Right cardiac atrium (tissue), 5 donors: ENCODE measurements at regions not wholly inside any gene's neighbourhood (a gene's known extent, or its start where the extent isn't known, plus 50 kb on each side); places are given as distances from the start of the nearest gene placed in this dataset.
"Not testable (repeated sequence)": the region's sequence is repeated elsewhere in the genome, so short reads cannot be mapped to it uniquely, and the experiment has no call there.

ENCODE experiments used
- ATAC-seq, 2 donors: fragments of 200-7000 bp; cut with Tn5 transposase; one replicate each; pipeline versions ENCODE4 v1.8.0 to v1.9.1; 2020; ENCODE audit warnings: moderate library complexity in 2 of 2, mild to moderate bottlenecking in 1 of 2
- DNase-seq, 3 donors: peaks; one replicate each; pipeline ENCODE4 v3.0.0-alpha.2; 2020
- H3K27ac ChIP-seq: one replicate; pipeline ENCODE4 v1.5.1; 2013; ENCODE audit warnings: mild to moderate bottlenecking, low read length, control low read depth, moderate library complexity
- H3K27me3 ChIP-seq: one replicate; pipeline ENCODE4 v1.6.1; 2013; ENCODE audit not compliant: control insufficient read depth, insufficient read depth
- H3K4me1 ChIP-seq: one replicate; pipeline ENCODE4 v1.6.1; 2013; ENCODE audit warnings: low read length; ENCODE audit not compliant: control insufficient read depth, insufficient read depth
- H3K4me3 ChIP-seq: one replicate; pipeline ENCODE4 v1.5.1; 2013; ENCODE audit warnings: low read length, control low read depth
- H3K9me3 ChIP-seq: one replicate; pipeline ENCODE4 v1.6.1; 2013; ENCODE audit warnings: low read length; ENCODE audit not compliant: control insufficient read depth
- WGBS: extraction: QIAGEN DNeasy Blood & Tissue Kit; methylation state at CpG from one replicate; pipeline ENCODE4 v1.1.7; 2013; 5-methylcytosine and 5-hydroxymethylcytosine counted together
- intact Hi-C, 4 donors: fragments of 100-400 bp; cut with DNase I; formaldehyde crosslinking; loops; one replicate each; pipeline versions ENCODE4 v1.11.0 to v1.14.0; 2022 to 2023
- donor health status: healthy with polysubstance abuse.
- donor health status: DM: no; HTN: yes; CAD: no.
- donor health status: DM: no; HTN: no; CAD: no.
- donor health status: DM: no; HTN: yes; CAD: no; lungs with severe emphysema.
- donor health status: DM: yes; HTN: yes; CAD: no.

DNA sequence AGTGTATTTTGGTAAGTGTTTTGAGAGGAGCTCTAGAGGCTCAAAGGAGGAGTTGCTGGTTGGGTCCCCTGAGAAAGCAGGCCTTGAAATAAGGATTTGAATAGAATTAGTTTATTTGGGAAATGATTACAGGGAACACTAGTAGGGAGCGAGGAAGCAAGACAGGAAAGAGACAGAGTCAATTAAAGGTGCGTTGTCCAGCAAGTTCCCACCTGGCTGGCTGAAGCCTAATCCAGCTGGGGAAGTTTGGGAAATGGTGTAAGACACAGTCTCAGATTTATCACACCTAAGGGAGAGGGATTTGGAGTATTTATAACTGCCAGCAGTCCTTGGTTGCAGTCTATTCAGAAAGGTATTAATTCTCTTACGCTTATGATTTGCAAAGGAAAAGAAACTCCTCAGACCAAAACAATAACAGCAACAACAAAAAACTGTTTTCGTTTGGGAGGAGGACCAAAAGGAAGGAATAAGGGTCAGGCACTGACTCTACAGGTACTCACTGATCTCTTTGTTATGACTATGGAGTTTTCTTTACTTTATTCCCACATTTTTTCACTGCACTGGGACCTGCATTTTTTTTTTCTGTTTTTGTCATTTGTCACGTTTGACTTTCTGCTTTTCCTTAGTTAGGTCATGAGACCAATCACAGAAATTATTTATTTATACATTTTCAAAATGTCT, 780.8 kb downstream of the TTLL7 start:
- H3K27me3 ChIP-seq, ATAC-seq, H3K4me3 ChIP-seq, H3K9me3 ChIP-seq, DNase-seq, H3K4me1 ChIP-seq, intact Hi-C loops, H3K27ac ChIP-seq: not testable (repeated sequence)
- 73% methylated on average over 5 of the region's 5 CpGs for WGBS

DNA sequence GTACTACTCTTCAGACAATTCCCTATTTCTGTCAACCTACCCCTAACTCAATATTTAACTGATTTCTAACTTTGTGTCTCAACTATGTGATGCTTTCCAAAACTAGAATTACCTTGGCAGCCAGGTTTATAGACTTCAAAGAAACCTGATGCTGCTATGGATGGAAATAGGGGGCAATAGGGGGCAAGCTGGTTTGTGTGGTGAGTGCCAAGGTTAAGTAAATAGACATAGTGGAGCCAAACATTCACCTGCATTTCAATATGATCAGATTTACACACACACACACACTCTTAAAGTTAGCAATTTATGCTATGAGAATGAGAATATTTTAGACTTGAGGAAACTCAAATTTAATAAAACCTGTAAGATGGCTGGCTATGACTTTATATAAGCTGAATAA, 784.6 kb downstream of the TTLL7 start:
- ATAC-seq, intact Hi-C loops, DNase-seq, H3K9me3 ChIP-seq, H3K4me3 ChIP-seq, H3K27me3 ChIP-seq, H3K27ac ChIP-seq, H3K4me1 ChIP-seq: not testable (repeated sequence)

DNA sequence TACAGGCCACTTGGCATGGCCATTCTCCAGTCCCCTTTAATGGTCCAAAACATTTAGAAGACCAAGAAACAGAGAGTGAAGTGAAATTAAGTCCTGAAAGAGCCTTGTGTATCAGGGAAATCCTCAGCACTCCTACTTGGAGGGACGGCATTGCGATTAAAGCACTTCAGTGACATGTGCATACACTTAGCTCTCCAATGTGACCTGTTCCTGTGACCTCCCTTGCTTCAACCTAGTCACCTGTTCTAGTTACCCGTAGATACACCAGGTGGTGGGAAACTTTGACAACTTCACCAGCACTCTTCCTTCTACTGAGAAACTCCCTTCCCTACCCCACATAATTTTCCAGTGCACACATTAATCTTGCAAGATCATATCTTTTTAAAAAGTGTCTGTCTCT, 785.3 kb downstream of the TTLL7 start:
- H3K27me3 ChIP-seq, ATAC-seq, H3K27ac ChIP-seq, H3K9me3 ChIP-seq, DNase-seq, intact Hi-C loops, H3K4me1 ChIP-seq, H3K4me3 ChIP-seq: not testable (repeated sequence)
- WGBS: 85% methylated on average over 3 of the region's 3 CpGs

DNA sequence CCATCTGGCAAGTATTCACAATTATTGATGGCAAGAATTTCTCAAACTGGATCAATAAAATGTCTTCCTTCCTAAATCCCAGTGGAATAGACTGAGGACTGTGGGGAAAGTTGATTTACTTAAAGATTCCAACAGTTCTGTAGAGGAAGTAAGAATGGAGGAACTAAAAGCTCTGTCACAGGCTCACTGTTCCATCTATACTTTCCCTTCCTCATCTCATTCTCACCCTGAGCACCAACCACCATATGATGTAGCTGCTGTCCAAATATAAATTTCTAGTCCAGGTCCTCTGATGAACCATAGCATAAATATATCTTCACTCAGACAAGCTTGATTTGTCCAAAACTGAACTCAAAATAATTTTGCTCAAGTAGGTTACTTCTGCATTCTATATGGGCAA, 786.9 kb downstream of the TTLL7 start:
- intact Hi-C loops, ATAC-seq, H3K9me3 ChIP-seq, H3K4me3 ChIP-seq, H3K27me3 ChIP-seq, H3K4me1 ChIP-seq, DNase-seq, H3K27ac ChIP-seq: not testable (repeated sequence)

DNA sequence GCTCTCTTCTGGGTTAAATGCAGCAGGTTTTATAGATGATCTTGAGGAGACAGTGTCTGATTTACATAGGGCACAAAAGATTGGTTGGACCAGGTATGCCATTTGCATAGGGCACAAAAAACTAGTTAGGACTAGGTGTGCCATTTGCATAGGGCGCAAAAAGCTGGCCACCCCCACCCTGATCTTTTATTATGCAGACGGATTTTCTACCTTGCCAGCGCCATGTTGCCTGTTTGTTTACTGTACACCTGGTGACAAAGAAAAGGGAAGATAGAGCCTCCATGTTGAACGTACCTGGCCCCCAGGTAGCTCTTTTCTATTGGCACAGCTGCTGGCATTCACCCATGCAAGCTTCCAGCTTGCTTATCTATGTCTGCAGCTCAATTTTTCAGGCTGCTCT, 790.4 kb downstream of the TTLL7 start:
- ATAC-seq, H3K27ac ChIP-seq, H3K27me3 ChIP-seq, H3K4me3 ChIP-seq, H3K4me1 ChIP-seq, H3K9me3 ChIP-seq, DNase-seq, intact Hi-C loops: not testable (repeated sequence)
- 95% methylated on average over 4 of the region's 4 CpGs for WGBS

DNA sequence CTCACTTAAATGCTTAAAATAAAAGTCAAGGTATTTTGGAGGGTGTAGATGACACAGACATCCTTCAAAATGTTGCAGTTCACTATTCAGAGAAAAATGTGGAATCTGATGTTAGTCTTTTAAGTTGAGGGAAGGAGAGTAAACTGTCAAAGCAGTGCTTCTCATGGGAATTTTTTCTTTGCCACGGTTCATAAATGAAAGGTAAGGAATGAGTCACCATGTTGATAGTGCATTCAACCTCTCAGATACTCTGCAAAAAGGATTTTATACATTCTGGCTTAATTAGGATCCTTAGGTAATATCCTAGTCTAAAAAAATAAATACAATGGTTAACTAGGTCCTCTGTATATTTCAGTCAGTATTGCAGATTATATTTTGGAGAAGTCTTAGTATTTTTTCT, 804.3 kb downstream of the TTLL7 start:
- H3K4me3 ChIP-seq, DNase-seq, ATAC-seq, H3K27ac ChIP-seq, H3K27me3 ChIP-seq, H3K4me1 ChIP-seq, H3K9me3 ChIP-seq, intact Hi-C loops: not testable (repeated sequence)
- WGBS: 65% methylated on average over 1 of the region's 1 CpG

DNA sequence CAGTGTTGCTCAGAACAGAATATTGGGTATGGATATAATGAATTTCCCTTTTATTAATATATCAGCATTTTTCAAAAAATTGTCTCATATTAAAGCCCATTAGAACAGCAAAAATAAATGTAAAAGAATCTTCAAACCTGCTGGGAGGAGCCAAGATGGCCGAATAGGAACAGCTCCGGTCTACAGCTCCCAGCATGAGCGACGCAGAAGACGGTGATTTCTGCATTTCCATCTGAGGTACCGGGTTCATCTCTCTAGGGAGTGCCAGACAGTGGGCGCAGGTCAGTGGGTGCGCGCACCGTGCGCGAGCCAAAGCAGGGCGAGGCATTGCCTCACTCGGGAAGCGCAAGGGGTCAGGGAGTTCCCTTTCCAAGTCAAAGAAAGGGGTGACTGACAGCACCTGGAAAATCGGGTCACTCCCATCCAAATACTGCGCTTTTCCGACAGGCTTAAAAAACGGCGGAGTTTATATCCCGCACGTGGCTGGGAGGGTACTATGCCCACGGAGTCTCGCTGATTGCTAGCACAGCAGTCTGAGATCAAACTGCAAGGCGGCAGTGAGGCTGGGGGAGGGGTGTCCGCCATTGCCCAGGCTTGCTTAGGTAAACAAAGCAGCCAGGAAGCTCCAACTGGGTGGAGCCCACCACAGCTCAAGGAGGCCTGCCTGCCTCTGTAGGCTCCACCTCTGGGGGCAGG, 816.8 kb downstream of the TTLL7 start:
- ATAC-seq, intact Hi-C loops, H3K27me3 ChIP-seq, H3K9me3 ChIP-seq, H3K27ac ChIP-seq, DNase-seq, H3K4me3 ChIP-seq, H3K4me1 ChIP-seq: not testable (repeated sequence)
- 91% methylated on average over 26 of the region's 26 CpGs for WGBS

DNA sequence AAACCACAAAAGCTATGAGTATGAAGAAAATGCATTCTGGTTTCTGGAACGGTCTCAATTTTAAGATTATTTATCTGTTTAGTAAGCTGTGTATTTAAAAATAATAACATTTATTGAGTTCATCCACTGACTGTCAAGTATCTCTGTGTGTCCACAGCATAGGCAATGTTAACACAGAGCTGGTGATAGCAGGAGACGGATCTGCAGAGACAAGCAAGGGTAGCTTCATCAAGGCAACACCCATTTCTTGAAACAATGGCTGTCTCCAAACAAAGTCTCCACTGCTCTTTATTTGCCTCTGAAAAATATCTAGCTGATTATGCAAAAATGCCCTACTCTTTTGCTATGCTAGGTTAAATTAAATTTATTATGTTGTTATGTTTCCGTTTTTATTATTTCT, 818.3 kb downstream of the TTLL7 start:
- H3K27ac ChIP-seq, H3K9me3 ChIP-seq, ATAC-seq, DNase-seq, H3K4me3 ChIP-seq, H3K27me3 ChIP-seq, intact Hi-C loops, H3K4me1 ChIP-seq: not testable (repeated sequence)
- 61% methylated on average over 3 of the region's 3 CpGs for WGBS

DNA sequence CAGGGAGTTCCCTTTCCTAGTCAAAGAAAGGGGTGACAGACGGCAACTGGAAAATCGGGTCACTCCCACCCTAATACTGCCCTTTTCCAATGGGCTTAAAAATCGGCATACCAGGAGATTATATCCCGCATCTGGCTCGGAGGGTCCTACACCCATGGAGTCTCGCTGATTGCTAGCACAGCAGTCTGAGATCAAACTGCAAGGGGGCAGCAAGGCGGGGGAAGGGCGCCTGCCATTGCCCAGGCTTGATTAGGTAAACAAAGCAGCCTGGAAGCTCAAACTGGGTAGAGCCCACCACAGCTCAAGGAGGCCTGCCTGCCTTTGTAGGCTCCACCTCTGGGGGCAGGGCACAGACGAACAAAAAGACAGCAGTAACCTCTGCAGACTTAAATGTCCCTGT, 831.3 kb downstream of the TTLL7 start:
- WGBS: 83% methylated on average over 8 of the region's 9 CpGs
- H3K9me3 ChIP-seq, H3K4me3 ChIP-seq, ATAC-seq, intact Hi-C loops, DNase-seq, H3K27me3 ChIP-seq, H3K27ac ChIP-seq, H3K4me1 ChIP-seq: not testable (repeated sequence)

DNA sequence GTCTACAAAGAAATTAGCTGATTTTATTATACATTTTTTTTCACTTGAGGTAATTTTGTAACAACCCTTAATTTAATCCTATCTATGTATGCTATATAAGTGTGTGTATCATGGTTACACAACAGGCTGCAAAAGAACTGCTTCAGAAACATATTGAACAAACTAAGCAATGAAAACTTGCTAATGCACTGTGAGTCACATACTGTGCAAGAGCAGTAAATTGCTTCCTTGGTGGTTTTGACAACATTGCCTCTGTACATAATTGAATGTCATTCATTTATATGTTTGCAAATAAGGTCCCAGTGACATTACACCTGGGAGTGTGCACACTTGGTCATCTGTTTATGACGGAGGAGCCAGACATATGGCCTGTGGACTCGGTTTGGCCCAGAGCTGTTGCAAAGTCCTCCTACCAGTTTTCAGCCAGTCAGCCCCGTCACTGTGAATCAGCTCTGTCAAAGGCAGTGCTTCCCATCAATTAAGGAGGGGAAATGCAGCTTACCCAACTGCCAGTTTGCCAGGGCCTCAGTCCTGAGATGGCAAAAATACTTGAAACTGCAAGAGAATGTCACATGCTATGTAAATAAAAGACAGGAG, 835.0 kb downstream of the TTLL7 start:
- DNase-seq, intact Hi-C loops, H3K4me1 ChIP-seq, H3K27ac ChIP-seq, H3K4me3 ChIP-seq, H3K9me3 ChIP-seq, ATAC-seq, H3K27me3 ChIP-seq: not testable (repeated sequence)
- 90% methylated on average over 3 of the region's 3 CpGs for WGBS

DNA sequence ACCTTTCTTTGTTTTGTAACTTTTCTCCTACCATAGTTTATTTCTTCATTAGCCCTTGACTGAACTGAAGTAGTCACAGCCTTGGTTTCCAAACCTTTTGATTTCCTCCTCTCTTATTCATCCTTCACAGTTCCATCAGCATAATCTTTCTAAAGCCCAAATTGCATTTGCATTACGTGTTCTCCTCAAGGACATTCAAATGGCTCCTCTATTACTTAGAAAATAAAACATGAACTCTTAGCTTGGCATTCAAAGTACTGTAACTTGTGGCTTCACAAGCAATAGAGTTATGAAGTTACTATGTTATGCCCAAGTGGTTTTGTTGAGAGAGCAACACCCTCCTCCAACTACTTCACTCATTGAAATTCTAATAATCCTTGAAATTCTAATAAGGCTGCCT, 840.0 kb downstream of the TTLL7 start:
- H3K27me3 ChIP-seq, intact Hi-C loops, ATAC-seq, DNase-seq, H3K9me3 ChIP-seq, H3K27ac ChIP-seq, H3K4me1 ChIP-seq, H3K4me3 ChIP-seq: not testable (repeated sequence)
- WGBS: no CpG with 5 or more reads among the region's 1 CpG
